Ascending aorta (tissue), 2 donors: ENCODE measurements at regions not wholly inside any gene's neighbourhood (a gene's known extent, or its start where the extent isn't known, plus 50 kb on each side); places are given as distances from the start of the nearest gene placed in this dataset.

Source experiments
- DNase-seq, 2 donors: peaks; one replicate each; pipeline ENCODE4 v3.0.0-alpha.2; 2019; ENCODE audit warnings: low spot score in 2 of 2
- H3K27ac ChIP-seq, 2 donors: fragments of 200-600 bp; sonication (generic); one replicate each; pipeline ENCODE4 v1.5.1; 2016 to 2017; ENCODE audit warnings: mild to moderate bottlenecking in 1 of 2
- H3K27me3 ChIP-seq: fragments of 200-600 bp; sonication (generic); one replicate; pipeline ENCODE4 v1.5.1; 2017
- H3K36me3 ChIP-seq, 2 donors: fragments of 200-600 bp; sonication (generic); one replicate each; pipeline ENCODE4 v1.5.1; 2016
- H3K4me1 ChIP-seq, 2 donors: fragments of 200-600 bp; sonication (generic); one replicate each; pipeline ENCODE4 v1.5.1; 2016 to 2017; ENCODE audit warnings: mild to moderate bottlenecking in 1 of 2
- H3K4me3 ChIP-seq, 2 donors: fragments of 200-600 bp; sonication (generic); one replicate each; pipeline ENCODE4 v1.5.1; 2016 to 2017; ENCODE audit warnings: mild to moderate bottlenecking in 1 of 2
- H3K9me3 ChIP-seq, 2 donors: fragments of 200-600 bp; sonication (generic); one replicate each; pipeline ENCODE4 v1.5.1; 2016
- intact Hi-C: fragments of 100-400 bp; cut with DNase I; formaldehyde crosslinking; loops from one replicate; pipeline ENCODE4 v1.15.1; 2023
- TF ChIP-seq, protein P1 (sequence below), 3 experiments: fragments of 200-600 bp in 2 of 3; fragments of 450-650 bp in 1 of 3; sonication (generic) in 2 of 3; IDR thresholded peaks; one replicate each; pipeline ENCODE4 v1.5.1; 2016 to 2019; ENCODE audit warnings: antibody characterized with exemption in 3 of 3, mild to moderate bottlenecking in 1 of 3, moderate library complexity in 1 of 3

DNA sequence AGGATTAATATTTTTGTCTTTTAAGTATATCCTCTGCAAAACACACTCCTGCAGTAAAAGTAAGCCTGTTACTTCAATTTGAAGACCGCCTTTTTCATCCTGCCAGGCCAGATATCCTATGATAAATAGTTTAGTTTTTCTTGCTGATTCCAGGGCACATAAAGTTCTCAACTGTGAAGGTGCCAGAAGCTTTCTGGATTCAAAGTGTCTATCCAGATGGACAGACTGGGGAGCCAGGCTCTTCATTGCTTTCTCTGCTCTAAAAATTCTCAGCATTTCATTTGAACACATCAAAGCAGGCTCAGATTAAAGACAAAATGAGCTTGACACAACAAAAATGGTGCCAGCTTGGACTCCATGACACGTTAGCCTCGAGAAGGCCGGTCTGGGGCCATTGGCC, 53.6 kb upstream of the UBL3 start:
- Histone ChIP-seq H3K36me3 (no peaks in the 10 kb centered on the region), H3K4me1 (no peaks in the 10 kb centered on the region), H3K27me3 (no peaks in the 10 kb centered on the region), H3K4me3 (no peak overlapping the region), H3K27ac (no peak overlapping the region), H3K9me3 (no peaks in the 10 kb centered on the region)
- intact Hi-C loops = no loop called here
- TF ChIP-seq, protein P1, sequence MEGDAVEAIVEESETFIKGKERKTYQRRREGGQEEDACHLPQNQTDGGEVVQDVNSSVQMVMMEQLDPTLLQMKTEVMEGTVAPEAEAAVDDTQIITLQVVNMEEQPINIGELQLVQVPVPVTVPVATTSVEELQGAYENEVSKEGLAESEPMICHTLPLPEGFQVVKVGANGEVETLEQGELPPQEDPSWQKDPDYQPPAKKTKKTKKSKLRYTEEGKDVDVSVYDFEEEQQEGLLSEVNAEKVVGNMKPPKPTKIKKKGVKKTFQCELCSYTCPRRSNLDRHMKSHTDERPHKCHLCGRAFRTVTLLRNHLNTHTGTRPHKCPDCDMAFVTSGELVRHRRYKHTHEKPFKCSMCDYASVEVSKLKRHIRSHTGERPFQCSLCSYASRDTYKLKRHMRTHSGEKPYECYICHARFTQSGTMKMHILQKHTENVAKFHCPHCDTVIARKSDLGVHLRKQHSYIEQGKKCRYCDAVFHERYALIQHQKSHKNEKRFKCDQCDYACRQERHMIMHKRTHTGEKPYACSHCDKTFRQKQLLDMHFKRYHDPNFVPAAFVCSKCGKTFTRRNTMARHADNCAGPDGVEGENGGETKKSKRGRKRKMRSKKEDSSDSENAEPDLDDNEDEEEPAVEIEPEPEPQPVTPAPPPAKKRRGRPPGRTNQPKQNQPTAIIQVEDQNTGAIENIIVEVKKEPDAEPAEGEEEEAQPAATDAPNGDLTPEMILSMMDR (IDR thresholded peaks at IDR 0.05) = no peak
- DNase-seq = no peak

DNA sequence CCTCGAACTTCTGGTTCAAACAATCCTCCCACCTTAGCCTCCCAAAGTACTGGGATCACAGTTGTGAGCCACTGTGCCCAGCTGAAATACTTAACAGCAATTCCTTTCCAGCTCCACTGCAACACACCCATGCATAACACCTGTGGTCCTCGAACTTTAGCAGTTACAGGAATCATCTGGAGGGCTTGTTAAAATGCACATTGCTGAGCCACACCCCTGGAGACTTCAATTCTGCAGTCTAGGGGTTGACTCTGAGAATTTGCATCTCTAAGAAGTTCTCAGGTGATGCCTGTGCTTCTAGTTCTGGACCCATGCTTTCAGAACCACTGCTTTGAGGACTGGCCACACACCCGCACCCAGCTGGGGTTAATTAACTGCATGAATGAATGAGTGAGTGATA, 53.1 kb upstream of the UBL3 start:
- Histone ChIP-seq H3K36me3 (no peaks in the 10 kb centered on the region), H3K4me1 (no peaks in the 10 kb centered on the region), H3K9me3 (no peaks in the 10 kb centered on the region), H3K27ac (no peak overlapping the region), H3K27me3 (no peaks in the 10 kb centered on the region), H3K4me3 (no peak overlapping the region)
- intact Hi-C loops = no loop called here
- TF ChIP-seq, protein P1 (IDR thresholded peaks at IDR 0.05) = no peak
- DNase-seq = no peak

- no peak overlapping the region for H3K4me3 ChIP-seq
- intact Hi-C loops = no loop called here
- no peaks in the 10 kb centered on the region for H3K4me1 ChIP-seq
- DNase-seq = no peak
- H3K36me3 ChIP-seq = no peaks in the 10 kb centered on the region
- H3K27me3 ChIP-seq = no peaks in the 10 kb centered on the region
- H3K27ac ChIP-seq = no peak overlapping the region
- TF ChIP-seq, protein P1 (IDR thresholded peaks at IDR 0.05) = no peak
- no peaks in the 10 kb centered on the region for H3K9me3 ChIP-seq
Observed at GRCh38 chr13:29902632-29903305, 52.4 kb upstream of the UBL3 start.

DNA sequence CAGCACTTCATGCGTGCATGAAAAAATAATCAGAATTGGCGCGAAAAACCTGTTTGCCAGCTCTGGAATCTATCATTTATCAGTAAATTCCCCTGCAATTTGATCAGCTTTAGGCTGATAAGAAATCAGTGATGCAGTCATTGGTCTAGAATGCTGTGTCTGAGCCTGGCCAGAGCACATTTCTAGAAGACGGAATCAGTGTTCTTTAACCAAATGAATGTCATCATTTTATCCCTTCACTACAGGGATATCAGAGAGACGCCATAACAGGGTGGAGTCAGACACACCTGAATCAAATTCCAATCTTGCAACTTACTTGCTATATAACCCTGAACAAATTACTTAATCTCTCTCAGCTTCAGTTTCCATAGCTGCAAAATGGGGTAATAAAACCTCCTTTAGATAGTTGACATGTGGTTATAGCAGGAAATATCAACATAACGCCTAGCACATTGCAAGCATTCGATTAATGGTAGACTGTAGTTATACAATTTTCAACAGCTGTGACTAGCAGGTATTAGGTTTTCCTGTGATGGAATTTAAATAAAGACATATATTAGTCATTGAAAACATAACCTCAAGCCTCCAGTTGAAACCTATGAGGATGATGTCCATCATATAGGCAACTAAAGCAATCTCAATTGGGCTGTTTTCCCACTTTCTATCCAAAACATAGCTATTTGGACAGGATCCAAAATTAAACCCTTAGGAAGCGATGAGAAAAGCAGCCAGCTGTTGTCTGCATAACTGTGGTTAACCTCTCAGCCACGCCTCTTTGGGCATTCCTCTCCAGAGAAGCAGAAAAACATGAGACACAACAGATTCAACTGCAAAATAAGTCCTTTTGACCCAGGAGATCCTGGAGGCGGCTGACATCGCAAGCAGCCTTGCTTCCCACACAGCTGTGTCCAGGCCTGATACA, 51.6 kb upstream of the UBL3 start:
- DNase-seq = no peak
- Histone ChIP-seq H3K36me3 (no peaks in the 10 kb centered on the region), H3K9me3 (no peaks in the 10 kb centered on the region), H3K4me1 (no peaks in the 10 kb centered on the region), H3K27ac (no peak overlapping the region), H3K4me3 (no peak overlapping the region), H3K27me3 (no peaks in the 10 kb centered on the region)
- intact Hi-C loops = no loop called here
- TF ChIP-seq, protein P1 (IDR thresholded peaks at IDR 0.05) = no peak
